22Rv1 (cell line): ENCODE measurements at regions not wholly inside any gene's neighbourhood (a gene's known extent, or its start where the extent isn't known, plus 50 kb on each side); places are given as distances from the start of the nearest gene placed in this dataset.

ENCODE experiments used
- CTCF ChIP-seq: fragments of 450-650 bp; IDR thresholded peaks from 2 replicates; pipeline ENCODE4 v1.5.1; 2017; ENCODE audit warnings: mild to moderate bottlenecking
- ZFX ChIP-seq: fragments of 450-650 bp; IDR thresholded peaks from 2 replicates; pipeline ENCODE4 v1.6.1; 2017; ENCODE audit warnings: antibody characterized with exemption, borderline replicate concordance

- no peak for TF ChIP-seq CTCF
- TF ChIP-seq ZFX = no peak
Observed at GRCh38 chr19:33885236-33885635, 88.6 kb downstream of the KCTD15 start.
